Upper lobe of left lung (tissue), 6 donors: ENCODE measurements at regions not wholly inside any gene's neighbourhood (a gene's known extent, or its start where the extent isn't known, plus 50 kb on each side); places are given as distances from the start of the nearest gene placed in this dataset.

Experiments used
- ATAC-seq, 2 donors: fragments of 200-7000 bp; cut with Tn5 transposase; one replicate each; pipeline ENCODE4 v1.9.1; 2022; ENCODE audit warnings: mild to moderate bottlenecking in 2 of 2, moderate library complexity in 2 of 2; ENCODE audit not compliant: low FRiP score in 2 of 2
- DNase-seq, 2 donors: peaks; one replicate each; pipeline ENCODE4 v3.0.0-alpha.2; 2019 to 2020
- H3K27ac ChIP-seq, 4 donors: fragments of 200-600 bp; sonication (generic); one replicate each; pipeline ENCODE4 v1.5.1; 2016 to 2019
- H3K27me3 ChIP-seq, 4 donors: fragments of 200-600 bp; sonication (generic); one replicate each; pipeline ENCODE4 v1.5.1; 2017 to 2019
- H3K36me3 ChIP-seq, 4 donors: fragments of 200-600 bp; sonication (generic); one replicate each; pipeline ENCODE4 v1.5.1; 2016 to 2019
- H3K4me1 ChIP-seq, 4 donors: fragments of 200-600 bp; sonication (generic); one replicate each; pipeline ENCODE4 v1.5.1; 2018 to 2019
- H3K4me3 ChIP-seq, 4 donors: fragments of 200-600 bp; sonication (generic); one replicate each; pipeline ENCODE4 v1.5.1; 2017 to 2019; ENCODE audit warnings: mild to moderate bottlenecking in 2 of 4, moderate library complexity in 1 of 4
- H3K9me3 ChIP-seq, 4 donors: fragments of 200-600 bp; sonication (generic); one replicate each; pipeline ENCODE4 v1.5.1; 2018 to 2019
- CTCF ChIP-seq, 6 experiments: fragments of 450-650 bp in 4 of 6; fragments of 200-600 bp in 2 of 6; sonication (generic) in 2 of 6; IDR thresholded peaks; one replicate each; pipeline ENCODE4 v1.5.1; 2016 to 2019; ENCODE audit warnings: antibody characterized with exemption in 6 of 6
- EP300 ChIP-seq, 4 donors: sonication (generic); formaldehyde crosslinking; IDR thresholded peaks; one replicate each; pipeline ENCODE4 v1.5.1; 2017; ENCODE audit warnings: antibody characterized with exemption in 4 of 4, control low read depth in 2 of 4
- POLR2A ChIP-seq, 4 donors: fragments of 450-650 bp; IDR thresholded peaks; one replicate each; pipeline ENCODE4 v1.5.1; 2016 to 2017; ENCODE audit warnings: antibody characterized with exemption in 4 of 4, mild to moderate bottlenecking in 2 of 4
- POLR2AphosphoS5 ChIP-seq, 2 donors: sonication (generic); formaldehyde crosslinking; IDR thresholded peaks; one replicate each; pipeline ENCODE4 v1.5.1; 2017; ENCODE audit warnings: antibody characterized with exemption in 2 of 2
- WGBS, 2 donors: methylation state at CpG; one replicate each; pipeline ENCODE4 v1.1.5; 2017 to 2018; 5-methylcytosine and 5-hydroxymethylcytosine counted together
- donor health status: DM: no; HTN: no; CAD: no; lungs with moderate emphysema.
- donor health status: DM: no; HTN: yes; CAD: no; lungs with severe emphysema.

GRCh38 chr10:31749981-31750840 lies 178.4 kb downstream of the ARHGAP12 start:
- ATAC-seq (peak in 1 of 2 donors; percentile 30), DNase-seq (peak in 1 of 2 donors; percentile 81)
- Histone ChIP-seq H3K27ac (peak overlapping the region; percentile 31 to 68 (median 66)), H3K27me3 (no peaks in the 10 kb centered on the region), H3K9me3 (no peaks in the 10 kb centered on the region), H3K36me3 (no peaks in the 10 kb centered on the region), H3K4me3 (no peak overlapping the region), H3K4me1 (peaks cover 19 to 38% (median 26%) of the 10 kb centered on the region in 4 donors)
- TF ChIP-seq CTCF (IDR thresholded peaks at IDR 0.05) (no peak), EP300 (IDR thresholded peaks at IDR 0.05) (no peak), POLR2AphosphoS5 (IDR thresholded peaks at IDR 0.05) (no peak), POLR2A (IDR thresholded peaks at IDR 0.05) (no peak)
- WGBS, 2 donors = 42 to 58% methylated on average over 16 to 28 of the region's 28 CpGs

DNA sequence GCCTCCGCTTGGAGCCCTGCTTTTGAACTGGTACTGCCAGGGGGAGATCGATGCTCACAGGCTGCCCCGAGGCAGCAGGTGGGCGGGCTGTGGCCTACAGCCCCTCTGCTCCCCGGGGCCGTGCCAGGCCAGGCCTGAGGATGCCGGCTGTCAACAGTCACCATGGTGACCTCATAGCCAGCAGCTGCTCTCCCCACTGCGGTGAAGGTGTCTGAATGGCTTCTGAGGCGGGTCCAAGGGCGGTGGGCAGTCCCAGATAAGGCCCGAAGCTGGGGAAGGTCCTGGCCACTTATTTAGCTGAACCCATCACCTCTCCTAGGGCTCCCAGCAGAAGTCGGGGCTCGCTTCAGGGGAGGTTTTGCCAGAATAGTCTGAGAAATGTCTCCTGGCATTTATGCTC lies 179.3 kb downstream of the ARHGAP12 start:
- DNase-seq (peak in 1 of 2 donors; percentile 46), ATAC-seq (no peak)
- TF ChIP-seq POLR2A (IDR thresholded peaks at IDR 0.05) (no peak), CTCF (IDR thresholded peaks at IDR 0.05) (no peak), EP300 (IDR thresholded peaks at IDR 0.05) (no peak), POLR2AphosphoS5 (IDR thresholded peaks at IDR 0.05) (no peak)

DNA sequence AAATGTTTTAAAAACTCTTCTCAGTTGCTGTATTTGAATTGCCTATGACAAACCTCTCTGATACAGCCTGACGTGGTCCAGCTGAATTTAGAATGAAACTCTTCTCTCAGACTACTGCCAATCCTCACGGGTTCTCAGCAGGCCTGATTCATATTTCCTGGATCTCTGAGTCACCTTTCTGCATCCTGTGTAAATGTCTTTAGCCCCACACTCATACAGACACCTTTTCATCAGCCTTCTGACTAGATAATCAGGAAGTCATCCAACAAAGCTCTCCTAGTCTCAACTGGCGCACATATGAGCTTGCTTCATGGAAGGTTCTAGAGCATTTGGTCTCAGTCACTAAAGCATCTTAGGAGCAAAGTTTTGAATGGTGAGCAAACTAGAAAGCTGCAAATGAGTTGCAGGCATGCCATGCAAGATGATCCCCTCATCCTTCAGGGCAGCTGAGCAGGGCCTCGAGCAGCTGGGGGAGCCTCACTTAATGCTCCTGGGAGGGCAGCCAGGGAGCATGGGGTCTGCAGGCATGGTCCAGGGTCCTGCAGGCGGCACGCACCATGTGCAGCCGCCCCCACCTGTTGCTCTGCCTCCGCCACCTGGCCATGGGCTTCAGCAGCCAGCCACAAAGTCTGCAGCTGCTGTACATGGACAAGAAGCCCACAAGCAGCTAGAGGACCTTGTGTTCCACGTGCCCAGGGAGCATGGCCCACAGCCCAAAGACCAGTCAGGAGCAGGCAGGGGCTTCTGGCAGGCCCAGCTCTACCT lies 182.8 kb downstream of the ARHGAP12 start:
- no peaks in the 10 kb centered on the region for H3K36me3 ChIP-seq
- peak in 1 of 2 donors; percentile 39 for ATAC-seq

More for the DNA sequence above, 179.3 kb downstream of the ARHGAP12 start:
- peaks cover 14 to 32% (median 24%) of the 10 kb centered on the region in 4 donors for H3K4me1 ChIP-seq
- H3K9me3 ChIP-seq = no peaks in the 10 kb centered on the region
- H3K4me3 ChIP-seq = no peak overlapping the region
- H3K27ac ChIP-seq = peak overlapping the region in 1 of 4 donors; percentile 67
- H3K27me3 ChIP-seq = no peaks in the 10 kb centered on the region
- 82 to 90% methylated on average over 4 to 6 of the region's 13 CpGs for WGBS, 2 donors
- no peaks in the 10 kb centered on the region for H3K36me3 ChIP-seq

GRCh38 chr10:31744025-31744424 lies 184.6 kb downstream of the ARHGAP12 start:
- Histone ChIP-seq H3K4me1 (peaks cover 0 to under 1% (median 0%) of the 10 kb centered on the region in 4 donors), H3K36me3 (no peaks in the 10 kb centered on the region), H3K4me3 (no peak overlapping the region), H3K9me3 (no peaks in the 10 kb centered on the region), H3K27ac (no peak overlapping the region), H3K27me3 (no peaks in the 10 kb centered on the region)
- WGBS, 2 donors = 90 to 100% methylated on average over 1 of the region's 1 CpG
- DNase-seq (no peak), ATAC-seq (no peak)
- TF ChIP-seq POLR2A (IDR thresholded peaks at IDR 0.05) (no peak), POLR2AphosphoS5 (IDR thresholded peaks at IDR 0.05) (no peak), CTCF (IDR thresholded peaks at IDR 0.05) (no peak), EP300 (IDR thresholded peaks at IDR 0.05) (no peak)

More for the DNA sequence above, 182.8 kb downstream of the ARHGAP12 start:
- Histone ChIP-seq H3K27me3 (no peaks in the 10 kb centered on the region), H3K9me3 (no peaks in the 10 kb centered on the region), H3K4me1 (peaks cover 12 to 18% (median 17%) of the 10 kb centered on the region in 4 donors), H3K4me3 (no peak overlapping the region), H3K27ac (no peak overlapping the region)
- DNase-seq = no peak
- peak in 1 of 2 donors; percentile 65 for TF ChIP-seq POLR2AphosphoS5 (IDR thresholded peaks at IDR 0.05)
- TF ChIP-seq EP300 (IDR thresholded peaks at IDR 0.05) = no peak
- 67 to 86% methylated on average over 3 to 9 of the region's 9 CpGs for WGBS, 2 donors

GRCh38 chr10:31742255-31742654 lies 186.4 kb downstream of the ARHGAP12 start:
- H3K9me3 ChIP-seq = no peaks in the 10 kb centered on the region
- no peaks in the 10 kb centered on the region for H3K27me3 ChIP-seq
- H3K27ac ChIP-seq = no peak overlapping the region
- no peak overlapping the region for H3K4me3 ChIP-seq
- no peak for DNase-seq
- H3K36me3 ChIP-seq = no peaks in the 10 kb centered on the region
- no peaks in the 10 kb centered on the region for H3K4me1 ChIP-seq
- 94 to 100% methylated on average over 1 of the region's 1 CpG for WGBS, 2 donors
- TF ChIP-seq POLR2A (IDR thresholded peaks at IDR 0.05) (no peak), CTCF (IDR thresholded peaks at IDR 0.05) (no peak), POLR2AphosphoS5 (IDR thresholded peaks at IDR 0.05) (no peak), EP300 (IDR thresholded peaks at IDR 0.05) (no peak)
- ATAC-seq = no peak
